HG03196 (cell line): ENCODE measurements at regions not wholly inside any gene's neighbourhood (a gene's known extent, or its start where the extent isn't known, plus 50 kb on each side); places are given as distances from the start of the nearest gene placed in this dataset.

ENCODE experiments used
- ATAC-seq: cut with Tn5 transposase; IDR thresholded peaks from one replicate; pipeline ENCODE4 v1.9.1; 2021; ENCODE audit not compliant: unreplicated experiment

GRCh38 chr22:48264586-48264985 is 1502.1 kb downstream of the TBC1D22A start:
- ATAC-seq, result no peak

GRCh38 chr22:48263791-48264351 is 1501.4 kb downstream of the TBC1D22A start:
- ATAC-seq, result no peak

- ATAC-seq, result no peak
These were observed 1500.9 kb downstream of the TBC1D22A start for GRCh38 chr22:48263431-48263765.

- no peak for ATAC-seq
These were observed 1500.4 kb downstream of the TBC1D22A start for GRCh38 chr22:48262596-48263430.

- ATAC-seq, result no peak
These were observed 1499.3 kb downstream of the TBC1D22A start for GRCh38 chr22:48261706-48262105.

GRCh38 chr22:48261048-48261621 is 1498.7 kb downstream of the TBC1D22A start:
- no peak for ATAC-seq

- no peak for ATAC-seq
These were observed 1497.7 kb downstream of the TBC1D22A start for GRCh38 chr22:48259991-48260670.

- no peak for ATAC-seq
These were observed 1496.4 kb downstream of the TBC1D22A start for GRCh38 chr22:48258811-48259210.

GRCh38 chr22:48258064-48258701 is 1495.7 kb downstream of the TBC1D22A start:
- no peak for ATAC-seq

- no peak for ATAC-seq
These were observed 1495.2 kb downstream of the TBC1D22A start for GRCh38 chr22:48257685-48258055.

- no peak for ATAC-seq
These were observed 1494.6 kb downstream of the TBC1D22A start for GRCh38 chr22:48256776-48257684.

- ATAC-seq, result no peak
These were observed 1493.7 kb downstream of the TBC1D22A start for GRCh38 chr22:48256041-48256739.

GRCh38 chr22:48254311-48254873 is 1491.9 kb downstream of the TBC1D22A start:
- no peak for ATAC-seq

- no peak for ATAC-seq
These were observed 1491.1 kb downstream of the TBC1D22A start for GRCh38 chr22:48253573-48253972.

GRCh38 chr22:48253136-48253535 is 1490.7 kb downstream of the TBC1D22A start:
- no peak for ATAC-seq

- ATAC-seq, result no peak
These were observed 1489.2 kb downstream of the TBC1D22A start for GRCh38 chr22:48251629-48252028.

GRCh38 chr22:48250937-48251530 is 1488.6 kb downstream of the TBC1D22A start:
- no peak for ATAC-seq

- ATAC-seq, result no peak
These were observed 1487.9 kb downstream of the TBC1D22A start for GRCh38 chr22:48250286-48250895.
